ENCODE measurements at regions not wholly inside any gene's neighbourhood (a gene's known extent, or its start where the extent isn't known, plus 50 kb on each side); places are given as distances from the start of the nearest gene placed in this dataset.

DNA sequence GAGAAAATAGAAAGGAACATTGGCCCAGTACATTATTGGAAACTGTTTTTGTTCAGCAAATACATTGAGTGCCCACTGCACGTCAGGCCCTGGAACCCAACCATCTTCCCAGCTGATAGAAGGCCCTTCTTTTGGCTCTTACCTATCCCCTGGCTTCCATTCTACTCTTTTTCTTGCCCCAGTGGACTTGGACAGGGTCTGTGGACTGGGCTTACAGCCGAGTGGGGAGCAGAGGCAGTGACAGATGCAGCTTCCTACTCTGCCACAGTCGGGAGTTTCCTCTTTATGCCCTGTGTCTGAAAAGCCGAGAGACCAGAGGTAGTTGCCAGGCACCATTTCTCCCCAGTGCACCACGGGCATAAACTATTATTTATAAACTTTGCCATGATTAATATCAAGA is 70.4 kb downstream of the ARHGAP35 start:
- Mint-ChIP-seq H3K36me3 (no peaks in the 10 kb centered on the region), H3K9me3 (no peaks in the 10 kb centered on the region), H3K4me1 (peaks cover 25% of the 10 kb centered on the region), H3K4me3 (no peak overlapping the region), H3K27me3 (ENCODE audit: low read depth) (no peaks in the 10 kb centered on the region), H3K27ac (no peak overlapping the region)
- TF ChIP-seq, protein P1, sequence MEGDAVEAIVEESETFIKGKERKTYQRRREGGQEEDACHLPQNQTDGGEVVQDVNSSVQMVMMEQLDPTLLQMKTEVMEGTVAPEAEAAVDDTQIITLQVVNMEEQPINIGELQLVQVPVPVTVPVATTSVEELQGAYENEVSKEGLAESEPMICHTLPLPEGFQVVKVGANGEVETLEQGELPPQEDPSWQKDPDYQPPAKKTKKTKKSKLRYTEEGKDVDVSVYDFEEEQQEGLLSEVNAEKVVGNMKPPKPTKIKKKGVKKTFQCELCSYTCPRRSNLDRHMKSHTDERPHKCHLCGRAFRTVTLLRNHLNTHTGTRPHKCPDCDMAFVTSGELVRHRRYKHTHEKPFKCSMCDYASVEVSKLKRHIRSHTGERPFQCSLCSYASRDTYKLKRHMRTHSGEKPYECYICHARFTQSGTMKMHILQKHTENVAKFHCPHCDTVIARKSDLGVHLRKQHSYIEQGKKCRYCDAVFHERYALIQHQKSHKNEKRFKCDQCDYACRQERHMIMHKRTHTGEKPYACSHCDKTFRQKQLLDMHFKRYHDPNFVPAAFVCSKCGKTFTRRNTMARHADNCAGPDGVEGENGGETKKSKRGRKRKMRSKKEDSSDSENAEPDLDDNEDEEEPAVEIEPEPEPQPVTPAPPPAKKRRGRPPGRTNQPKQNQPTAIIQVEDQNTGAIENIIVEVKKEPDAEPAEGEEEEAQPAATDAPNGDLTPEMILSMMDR (IDR thresholded peaks at IDR 0.05; ENCODE audit: unreplicated experiment) = no peak
- no peak for DNase-seq (ENCODE audit: low spot score in 2 of 2, unreplicated experiment in 2 of 2)

DNA sequence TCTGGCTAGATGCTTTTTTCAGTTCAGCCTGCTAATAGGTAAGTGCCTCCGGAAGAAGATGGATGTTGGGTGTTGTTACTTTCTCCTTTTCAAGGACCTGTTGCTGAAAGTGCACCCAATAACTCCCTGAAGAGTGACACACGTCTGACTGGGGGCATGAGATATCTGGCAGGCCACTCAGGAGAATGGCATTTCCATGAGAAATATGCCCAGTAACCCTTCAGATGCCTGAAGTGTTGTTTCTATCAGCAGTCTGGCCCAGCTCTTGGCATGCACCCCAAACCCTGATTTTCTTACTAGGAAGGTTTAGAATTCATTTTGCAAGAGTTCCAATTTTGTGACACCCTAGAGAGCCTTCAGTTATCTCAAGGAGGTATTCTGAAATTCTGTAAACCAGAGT is 71.5 kb downstream of the ARHGAP35 start:
- H3K4me1 Mint-ChIP-seq = peaks cover 16% of the 10 kb centered on the region
- no peaks in the 10 kb centered on the region for H3K27me3 Mint-ChIP-seq (ENCODE audit: low read depth)
- H3K9me3 Mint-ChIP-seq = no peaks in the 10 kb centered on the region
- H3K36me3 Mint-ChIP-seq = peaks cover 2% of the 10 kb centered on the region
- no peak for DNase-seq (ENCODE audit: low spot score in 2 of 2, unreplicated experiment in 2 of 2)
- no peak overlapping the region for H3K4me3 Mint-ChIP-seq
- TF ChIP-seq, protein P1 (IDR thresholded peaks at IDR 0.05; ENCODE audit: unreplicated experiment) = no peak
- no peak overlapping the region for H3K27ac Mint-ChIP-seq

DNA sequence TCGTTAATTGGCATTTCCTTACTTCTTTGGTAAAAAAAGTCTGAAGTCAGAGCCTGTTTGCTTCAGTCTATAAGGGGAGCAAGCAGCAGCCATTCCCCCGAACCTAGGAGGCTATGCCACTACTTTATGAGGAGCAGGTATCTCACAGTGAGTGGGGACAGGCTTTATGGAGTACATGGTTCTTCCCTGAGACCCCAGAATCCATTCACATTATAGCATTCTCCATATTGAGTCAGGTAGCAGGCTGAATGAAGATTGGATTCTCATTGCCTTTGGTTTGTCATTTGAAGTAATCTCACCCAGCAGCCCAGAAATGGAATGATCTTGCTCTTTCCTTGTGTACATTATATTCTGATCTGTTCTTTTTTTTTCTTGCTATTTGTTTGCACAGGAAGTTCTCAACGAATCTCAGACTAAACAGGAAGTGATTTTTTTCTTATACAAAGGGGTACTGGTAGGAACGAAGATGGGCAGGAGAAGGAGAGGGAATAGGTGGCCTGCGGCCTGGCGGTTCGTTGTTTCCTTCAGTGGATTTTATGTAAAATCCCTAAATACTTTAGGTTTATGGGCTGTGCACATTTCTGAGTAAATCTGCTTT is 74.4 kb downstream of the ARHGAP35 start:
- H3K27ac Mint-ChIP-seq = peak overlapping the region; percentile 77

DNA sequence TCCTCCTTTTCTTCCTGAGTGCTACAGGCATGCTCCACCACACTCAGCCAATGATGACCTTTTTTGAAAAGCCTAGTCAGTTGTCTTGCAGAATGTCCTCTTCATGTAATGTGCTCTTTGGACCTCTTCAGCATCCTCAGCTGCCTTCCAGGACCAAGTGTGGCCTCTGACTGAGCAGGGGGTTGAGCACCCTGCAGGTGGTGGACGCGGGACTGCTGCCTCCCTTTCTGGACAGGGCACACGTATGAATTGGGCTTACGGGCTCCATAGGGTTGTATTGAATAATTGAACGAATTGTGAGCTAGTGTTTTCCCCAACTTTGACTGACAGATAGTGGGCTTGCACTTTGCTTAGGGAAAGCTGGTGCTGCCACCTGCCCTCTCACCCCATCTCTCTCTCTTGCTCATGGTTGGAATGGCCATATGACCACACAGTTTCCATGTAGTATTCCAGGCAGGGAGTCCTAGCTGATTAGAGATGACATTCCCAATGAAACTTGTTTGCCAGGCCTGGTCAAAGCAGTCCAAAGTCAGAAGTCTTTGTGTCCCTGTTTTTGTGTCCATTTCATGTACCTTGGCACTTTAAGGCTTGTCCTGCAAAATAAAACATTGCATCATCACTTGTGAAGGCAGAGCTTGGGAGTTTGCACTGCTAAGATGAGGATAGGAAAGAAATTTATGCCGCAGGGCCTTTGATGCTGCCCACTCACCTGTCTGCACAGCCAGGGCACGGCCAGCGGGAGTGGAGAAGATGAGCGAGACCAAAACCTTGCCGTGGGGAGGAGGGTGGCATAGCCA is 76.3 kb upstream of the NPAS1 start:
- TF ChIP-seq, protein P1 (IDR thresholded peaks at IDR 0.05; ENCODE audit: unreplicated experiment) = no peak
- Mint-ChIP-seq H3K27ac (no peak overlapping the region), H3K36me3 (peaks cover 11% of the 10 kb centered on the region), H3K4me1 (peaks cover 26% of the 10 kb centered on the region), H3K27me3 (ENCODE audit: low read depth) (no peaks in the 10 kb centered on the region), H3K4me3 (no peak overlapping the region), H3K9me3 (no peaks in the 10 kb centered on the region)
- DNase-seq (ENCODE audit: low spot score in 2 of 2, unreplicated experiment in 2 of 2) = no peak

More for the DNA sequence above, 74.4 kb downstream of the ARHGAP35 start:
- DNase-seq (ENCODE audit: low spot score in 2 of 2, unreplicated experiment in 2 of 2) = no peak
- Mint-ChIP-seq H3K36me3 (peaks cover 9% of the 10 kb centered on the region), H3K9me3 (no peaks in the 10 kb centered on the region), H3K4me3 (no peak overlapping the region), H3K4me1 (peaks cover 12% of the 10 kb centered on the region), H3K27me3 (ENCODE audit: low read depth) (no peaks in the 10 kb centered on the region)
- TF ChIP-seq, protein P1 (IDR thresholded peaks at IDR 0.05; ENCODE audit: unreplicated experiment) = no peak

DNA sequence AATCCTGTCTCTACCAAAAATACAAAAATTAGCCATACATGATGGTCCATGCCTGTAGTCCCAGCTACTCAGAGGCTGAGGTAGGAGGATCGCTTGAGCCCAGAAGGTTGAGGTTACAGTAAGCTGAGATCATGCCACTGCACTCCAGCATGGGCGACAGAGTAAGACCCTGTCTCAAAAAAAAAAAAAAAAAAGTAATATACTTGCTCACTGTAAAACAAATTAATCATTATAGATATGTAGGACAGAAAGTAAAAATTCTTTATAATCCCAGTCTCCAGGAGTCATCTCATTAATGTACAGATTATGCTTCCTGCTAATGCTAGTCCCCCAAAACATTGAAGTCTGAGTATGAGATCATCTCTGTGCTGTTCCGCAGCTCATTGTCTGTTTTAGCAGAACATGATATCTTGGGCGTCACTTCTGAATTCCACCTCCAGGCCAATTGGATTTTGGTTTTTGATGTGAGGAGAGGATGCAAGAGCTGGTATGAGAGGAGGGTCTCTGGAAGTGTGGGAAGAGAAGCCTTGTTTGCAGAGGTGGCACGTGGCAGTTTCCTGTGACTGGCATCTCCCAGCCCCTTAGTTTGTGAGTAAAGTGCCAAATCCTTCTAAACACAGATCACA is 75.4 kb upstream of the NPAS1 start:
- H3K27ac Mint-ChIP-seq = peak overlapping the region; percentile 78
- no peaks in the 10 kb centered on the region for H3K9me3 Mint-ChIP-seq
- H3K36me3 Mint-ChIP-seq = peaks cover 14% of the 10 kb centered on the region
- no peak for DNase-seq (ENCODE audit: low spot score in 2 of 2, unreplicated experiment in 2 of 2)
- peaks cover 27% of the 10 kb centered on the region for H3K4me1 Mint-ChIP-seq
- no peak overlapping the region for H3K4me3 Mint-ChIP-seq
- TF ChIP-seq, protein P1 (IDR thresholded peaks at IDR 0.05; ENCODE audit: unreplicated experiment) = no peak
- H3K27me3 Mint-ChIP-seq (ENCODE audit: low read depth) = no peaks in the 10 kb centered on the region
